ENCODE measurements at regions not wholly inside any gene's neighbourhood (a gene's known extent, or its start where the extent isn't known, plus 50 kb on each side); places are given as distances from the start of the nearest gene placed in this dataset.

DNA sequence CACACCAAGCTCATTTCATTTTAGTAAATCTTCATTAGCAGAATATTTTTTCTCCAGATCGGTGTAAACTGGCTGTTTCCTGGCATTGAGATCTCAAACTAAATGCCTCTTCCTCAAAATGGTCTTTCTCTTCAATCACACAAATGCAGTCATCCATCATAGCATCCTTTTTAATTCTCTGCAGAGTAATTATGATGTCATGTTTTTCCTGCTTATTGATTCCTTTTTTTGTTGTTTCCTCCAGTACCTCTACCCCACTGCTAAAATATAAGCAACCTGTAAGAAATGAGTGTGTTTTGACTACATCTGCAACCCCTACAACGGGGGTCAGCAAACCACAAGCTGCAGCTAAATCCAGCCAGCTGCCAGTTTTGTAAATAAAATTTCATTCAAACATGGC, 65.6 kb upstream of the TOM1L1 start:
- no peak overlapping the region for H2AFZ ChIP-seq (ENCODE audit: control insufficient read depth, low read length)
- H3K9ac ChIP-seq (ENCODE audit: control insufficient read depth, extremely low read depth, insufficient read depth, low read length) = no peak overlapping the region
- H3K27ac ChIP-seq (ENCODE audit: control insufficient read depth, insufficient read depth, low read length) = no peak overlapping the region
- FAIRE-seq (no peak), DNase-seq (ENCODE audit: low read depth, low spot score) (no peak)
- H3K27me3 ChIP-seq (ENCODE audit: control insufficient read depth, extremely low read depth, insufficient read depth, low read length) = no peaks in the 10 kb centered on the region
- H3K9me1 ChIP-seq (ENCODE audit: control insufficient read depth, extremely low read depth, insufficient read depth, low read length) = no peaks in the 10 kb centered on the region
- no peaks in the 10 kb centered on the region for H3K36me3 ChIP-seq (ENCODE audit: control insufficient read depth in 2 of 2, extremely low read depth in 1 of 2, insufficient read depth in 2 of 2, low read length in 2 of 2)
- H4K20me1 ChIP-seq (ENCODE audit: control insufficient read depth, extremely low read depth, insufficient read depth, low read length) = no peaks in the 10 kb centered on the region
- H3K4me1 ChIP-seq (ENCODE audit: control insufficient read depth, extremely low read depth, insufficient read depth, low read length) = no peaks in the 10 kb centered on the region
- H3K9me3 ChIP-seq (ENCODE audit: control insufficient read depth, low read depth, low read length) = no peaks in the 10 kb centered on the region
- no peaks in the 10 kb centered on the region for H3K79me2 ChIP-seq (ENCODE audit: control insufficient read depth, insufficient read depth, low read length)
- H3K4me3 ChIP-seq (ENCODE audit: control insufficient read depth in 2 of 3, extremely low read depth in 1 of 3, insufficient read depth in 2 of 3, low read depth in 1 of 3, low read length in 3 of 3) = no peak overlapping the region
- no peak overlapping the region for H3K4me2 ChIP-seq (ENCODE audit: control insufficient read depth, extremely low read depth, insufficient read depth, low read depth, low read length)
- TF ChIP-seq, protein P1, sequence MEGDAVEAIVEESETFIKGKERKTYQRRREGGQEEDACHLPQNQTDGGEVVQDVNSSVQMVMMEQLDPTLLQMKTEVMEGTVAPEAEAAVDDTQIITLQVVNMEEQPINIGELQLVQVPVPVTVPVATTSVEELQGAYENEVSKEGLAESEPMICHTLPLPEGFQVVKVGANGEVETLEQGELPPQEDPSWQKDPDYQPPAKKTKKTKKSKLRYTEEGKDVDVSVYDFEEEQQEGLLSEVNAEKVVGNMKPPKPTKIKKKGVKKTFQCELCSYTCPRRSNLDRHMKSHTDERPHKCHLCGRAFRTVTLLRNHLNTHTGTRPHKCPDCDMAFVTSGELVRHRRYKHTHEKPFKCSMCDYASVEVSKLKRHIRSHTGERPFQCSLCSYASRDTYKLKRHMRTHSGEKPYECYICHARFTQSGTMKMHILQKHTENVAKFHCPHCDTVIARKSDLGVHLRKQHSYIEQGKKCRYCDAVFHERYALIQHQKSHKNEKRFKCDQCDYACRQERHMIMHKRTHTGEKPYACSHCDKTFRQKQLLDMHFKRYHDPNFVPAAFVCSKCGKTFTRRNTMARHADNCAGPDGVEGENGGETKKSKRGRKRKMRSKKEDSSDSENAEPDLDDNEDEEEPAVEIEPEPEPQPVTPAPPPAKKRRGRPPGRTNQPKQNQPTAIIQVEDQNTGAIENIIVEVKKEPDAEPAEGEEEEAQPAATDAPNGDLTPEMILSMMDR (optimal IDR thresholded peaks at IDR 0.05 in 1 of 3, IDR thresholded peaks at IDR 0.05 in 1 of 3, conservative IDR thresholded peaks at IDR 0.05 in 1 of 3; ENCODE audit: extremely low read depth in 1 of 3, insufficient read depth in 2 of 3, low read length in 3 of 3) = no peak
- TF ChIP-seq EZH2 (IDR thresholded peaks at IDR 0.05; ENCODE audit: low read length) = no peak
- dilution Hi-C loops (cut with MboI; ENCODE audit: extremely low pct_ligation_motif_present, low sequenced_read_pairs) = no loop called here

DNA sequence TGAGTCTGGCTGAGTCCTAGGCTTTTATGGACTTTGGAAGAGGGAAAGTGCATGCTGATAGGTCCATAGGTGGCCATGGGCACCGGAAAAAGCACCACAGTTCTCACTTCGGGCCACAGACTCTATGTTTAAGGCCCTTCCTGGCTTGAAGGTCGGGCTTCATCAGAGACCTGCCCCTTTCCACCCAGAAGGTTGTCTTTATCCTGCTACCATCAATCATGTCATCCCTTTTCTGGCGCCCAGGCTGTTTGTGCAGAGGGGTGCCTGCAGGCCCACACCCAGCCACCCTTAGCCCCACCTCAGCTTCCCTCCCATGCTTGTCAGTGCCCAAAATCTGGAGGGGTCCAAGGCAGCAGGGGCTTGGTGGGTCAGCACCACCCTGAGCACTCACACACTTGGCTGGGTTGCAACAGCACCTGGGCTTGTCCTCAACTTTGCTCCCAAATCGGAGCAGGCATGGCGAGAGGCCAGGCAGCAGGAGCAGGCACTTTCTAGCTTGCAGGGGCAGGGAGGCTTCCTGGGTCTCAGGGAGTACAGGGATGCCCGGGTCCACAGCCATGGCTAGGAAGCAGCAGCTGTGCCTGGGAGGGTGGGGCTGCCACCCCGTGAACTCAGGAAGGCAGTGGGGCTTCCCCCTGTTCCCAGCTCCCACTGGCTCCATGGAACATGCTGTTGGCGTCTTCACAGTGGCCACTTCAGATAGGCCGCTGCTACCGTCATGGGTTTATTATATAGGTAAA, 63.8 kb upstream of the TOM1L1 start:
- Histone ChIP-seq H3K27me3 (ENCODE audit: control insufficient read depth, extremely low read depth, insufficient read depth, low read length) (no peaks in the 10 kb centered on the region), H2AFZ (ENCODE audit: control insufficient read depth, low read length) (no peak overlapping the region), H3K4me1 (ENCODE audit: control insufficient read depth, extremely low read depth, insufficient read depth, low read length) (no peaks in the 10 kb centered on the region), H3K36me3 (ENCODE audit: control insufficient read depth in 2 of 2, extremely low read depth in 1 of 2, insufficient read depth in 2 of 2, low read length in 2 of 2) (no peaks in the 10 kb centered on the region), H3K4me2 (ENCODE audit: control insufficient read depth, extremely low read depth, insufficient read depth, low read depth, low read length) (no peak overlapping the region), H4K20me1 (ENCODE audit: control insufficient read depth, extremely low read depth, insufficient read depth, low read length) (no peaks in the 10 kb centered on the region), H3K9ac (ENCODE audit: control insufficient read depth, extremely low read depth, insufficient read depth, low read length) (no peak overlapping the region), H3K79me2 (ENCODE audit: control insufficient read depth, insufficient read depth, low read length) (no peaks in the 10 kb centered on the region), H3K9me1 (ENCODE audit: control insufficient read depth, extremely low read depth, insufficient read depth, low read length) (no peaks in the 10 kb centered on the region), H3K27ac (ENCODE audit: control insufficient read depth, insufficient read depth, low read length) (no peak overlapping the region), H3K4me3 (ENCODE audit: control insufficient read depth in 2 of 3, extremely low read depth in 1 of 3, insufficient read depth in 2 of 3, low read depth in 1 of 3, low read length in 3 of 3) (no peak overlapping the region), H3K9me3 (ENCODE audit: control insufficient read depth, low read depth, low read length) (no peaks in the 10 kb centered on the region)
- no peak for TF ChIP-seq EZH2 (IDR thresholded peaks at IDR 0.05; ENCODE audit: low read length)
- TF ChIP-seq, protein P1 (optimal IDR thresholded peaks at IDR 0.05 in 1 of 3, IDR thresholded peaks at IDR 0.05 in 1 of 3, conservative IDR thresholded peaks at IDR 0.05 in 1 of 3; ENCODE audit: extremely low read depth in 1 of 3, insufficient read depth in 2 of 3, low read length in 3 of 3) = no peak
- dilution Hi-C loops (cut with MboI; ENCODE audit: extremely low pct_ligation_motif_present, low sequenced_read_pairs) = no loop called here
- DNase-seq (ENCODE audit: low read depth, low spot score) (no peak), FAIRE-seq (no peak)
